Osteocyte (in vitro differentiated cells): ENCODE measurements at regions not wholly inside any gene's neighbourhood (a gene's known extent, or its start where the extent isn't known, plus 50 kb on each side); places are given as distances from the start of the nearest gene placed in this dataset.
"Not testable (repeated sequence)": the region's sequence is repeated elsewhere in the genome, so short reads cannot be mapped to it uniquely, and the experiment has no call there.

Experiments
- DNase-seq: peaks from one replicate; pipeline ENCODE4 v3.0.0; 2021; ENCODE audit warnings: mixed read lengths; ENCODE audit not compliant: unreplicated experiment; ENCODE audit errors: extremely low spot score
- H3K27ac Mint-ChIP-seq: one replicate; pipeline ENCODE4 v1.8.0; 2021; ENCODE audit warnings: mild to moderate bottlenecking, mixed read lengths; ENCODE audit not compliant: unreplicated experiment
- H3K27me3 Mint-ChIP-seq: one replicate; pipeline ENCODE4 v1.8.0; 2021; ENCODE audit warnings: mixed read lengths; ENCODE audit not compliant: unreplicated experiment
- H3K36me3 Mint-ChIP-seq: one replicate; pipeline ENCODE4 v1.8.0; 2021; ENCODE audit warnings: mixed read lengths; ENCODE audit not compliant: unreplicated experiment
- H3K4me1 Mint-ChIP-seq: one replicate; pipeline ENCODE4 v1.8.0; 2021; ENCODE audit warnings: mixed read lengths; ENCODE audit not compliant: unreplicated experiment
- H3K4me3 Mint-ChIP-seq: one replicate; pipeline ENCODE4 v1.8.0; 2021; ENCODE audit warnings: mild to moderate bottlenecking, moderate library complexity, mixed read lengths; ENCODE audit not compliant: unreplicated experiment
- H3K9me3 Mint-ChIP-seq: one replicate; pipeline ENCODE4 v1.8.0; 2021; ENCODE audit warnings: mixed read lengths; ENCODE audit not compliant: unreplicated experiment
- CTCF ChIP-seq: fragments of 200-600 bp; sonication (generic); IDR thresholded peaks from 2 replicates; pipeline ENCODE4 v1.5.0; 2021; ENCODE audit warnings: antibody characterized with exemption, mild to moderate bottlenecking, moderate library complexity

- Mint-ChIP-seq H3K4me1 (peaks cover 23% of the 10 kb centered on the region), H3K4me3 (peak overlapping the region; percentile 67), H3K27me3 (no peaks in the 10 kb centered on the region), H3K9me3 (no peaks in the 10 kb centered on the region), H3K27ac (peak overlapping the region; percentile 87), H3K36me3 (no peaks in the 10 kb centered on the region)
- DNase-seq: no peak
- no peak for TF ChIP-seq CTCF
Observed at GRCh38 chr1:232575763-232576040, 54.2 kb downstream of the SIPA1L2 start.

GRCh38 chr1:232574889-232575762 is 54.8 kb downstream of the SIPA1L2 start:
- Mint-ChIP-seq H3K27me3 (no peaks in the 10 kb centered on the region), H3K4me3 (peak overlapping the region; percentile 67), H3K36me3 (peaks cover 2% of the 10 kb centered on the region), H3K27ac (peak overlapping the region; percentile 87), H3K4me1 (peaks cover 25% of the 10 kb centered on the region), H3K9me3 (no peaks in the 10 kb centered on the region)
- no peak for DNase-seq
- TF ChIP-seq CTCF: no peak

GRCh38 chr1:232574077-232574476 is 55.9 kb downstream of the SIPA1L2 start:
- peaks cover 3% of the 10 kb centered on the region for H3K36me3 Mint-ChIP-seq
- no peak overlapping the region for H3K27ac Mint-ChIP-seq
- H3K4me3 Mint-ChIP-seq: peak overlapping the region; percentile 7
- no peak for TF ChIP-seq CTCF
- H3K9me3 Mint-ChIP-seq: no peaks in the 10 kb centered on the region
- H3K27me3 Mint-ChIP-seq: no peaks in the 10 kb centered on the region
- no peak for DNase-seq
- H3K4me1 Mint-ChIP-seq: peaks cover 26% of the 10 kb centered on the region

- Mint-ChIP-seq H3K4me1 (peaks cover 26% of the 10 kb centered on the region), H3K9me3 (no peaks in the 10 kb centered on the region), H3K36me3 (peaks cover 3% of the 10 kb centered on the region), H3K27ac (no peak overlapping the region), H3K4me3 (no peak overlapping the region), H3K27me3 (no peaks in the 10 kb centered on the region)
- no peak for TF ChIP-seq CTCF
- no peak for DNase-seq
Observed at GRCh38 chr1:232571523-232571922, 58.4 kb downstream of the SIPA1L2 start.

GRCh38 chr1:232570007-232570406 is 59.9 kb downstream of the SIPA1L2 start:
- Mint-ChIP-seq H3K4me3 (no peak overlapping the region), H3K27ac (no peak overlapping the region), H3K36me3 (peaks cover 3% of the 10 kb centered on the region), H3K27me3 (no peaks in the 10 kb centered on the region), H3K4me1 (peaks cover 22% of the 10 kb centered on the region), H3K9me3 (no peaks in the 10 kb centered on the region)
- DNase-seq: no peak
- TF ChIP-seq CTCF: no peak

- not testable (repeated sequence) for H3K4me3 Mint-ChIP-seq, DNase-seq, H3K9me3 Mint-ChIP-seq, H3K27me3 Mint-ChIP-seq, H3K27ac Mint-ChIP-seq, H3K36me3 Mint-ChIP-seq
- H3K4me1 Mint-ChIP-seq: peaks cover 18% of the 10 kb centered on the region
Observed at GRCh38 chr1:232569554-232569921, 60.4 kb downstream of the SIPA1L2 start.
